NCI-H187 treated with DMSO at 0.1 percent for 48 hours (cell line): ENCODE measurements at regions not wholly inside any gene's neighbourhood (a gene's known extent, or its start where the extent isn't known, plus 50 kb on each side); places are given as distances from the start of the nearest gene placed in this dataset.

Experiments used
- DNase-seq: peaks from one replicate; lab custom pipeline; 2025; lab: John Stamatoyannopoulos, UW

- no peak for DNase-seq
These were observed 203.8 kb downstream of the AUH start for GRCh38 chr9:91157883-91158282.

- DNase-seq: no peak
These were observed 203.4 kb downstream of the AUH start for GRCh38 chr9:91158286-91158685.

- DNase-seq: no peak
These were observed 202.8 kb downstream of the AUH start for GRCh38 chr9:91158946-91159345.

- DNase-seq: no peak
These were observed 202.0 kb downstream of the AUH start for GRCh38 chr9:91159664-91160121.

- no peak for DNase-seq
These were observed 201.5 kb downstream of the AUH start for GRCh38 chr9:91160181-91160580.

GRCh38 chr9:91160599-91161464 is 200.9 kb downstream of the AUH start:
- DNase-seq: no peak

- no peak for DNase-seq
These were observed 200.0 kb downstream of the AUH start for GRCh38 chr9:91161465-91162300.

- no peak for DNase-seq
These were observed 199.4 kb downstream of the AUH start for GRCh38 chr9:91162311-91162710.

GRCh38 chr9:91162784-91163443 is 198.8 kb downstream of the AUH start:
- no peak for DNase-seq

GRCh38 chr9:91163444-91163772 is 198.3 kb downstream of the AUH start:
- DNase-seq: no peak

GRCh38 chr9:91163773-91164471 is 197.8 kb downstream of the AUH start:
- no peak for DNase-seq
